B cell (primary cell): ENCODE measurements at regions not wholly inside any gene's neighbourhood (a gene's known extent, or its start where the extent isn't known, plus 50 kb on each side); places are given as distances from the start of the nearest gene placed in this dataset.

Source experiments
- ATAC-seq: fragments of 200-7000 bp; cut with Tn5 transposase; one replicate; pipeline ENCODE4 v1.10.0; 2021; ENCODE audit warnings: low read depth, mild to moderate bottlenecking, moderate number of reproducible peaks, moderate library complexity
- CTCF ChIA-PET: fragments of 350-600 bp; sonication (Branson Sonifier 250); formaldehyde crosslinking; loops from one replicate; lab custom pipeline; 2021; ENCODE audit warnings: antibody characterized with exemption, inconsistent platforms; lab: Charles Lee
- POLR2A ChIA-PET: fragments of 350-600 bp; sonication (Branson Sonifier 250); formaldehyde crosslinking; loops from one replicate; lab custom pipeline; 2021; ENCODE audit warnings: antibody characterized with exemption; lab: Charles Lee
- DNase-seq: peaks from one replicate; pipeline ENCODE4 v3.0.0; 2013
- H2AFZ ChIP-seq: 2 replicates; pipeline ENCODE4 v1.6.1; 2012; ENCODE audit warnings: mild to moderate bottlenecking, low read depth, low read length; ENCODE audit not compliant: insufficient read depth, poor library complexity, severe bottlenecking
- H3K27ac ChIP-seq, 2 donors: 1 replicate in 1 of 2; 2 replicates in 1 of 2; pipeline ENCODE4 v1.5.1; 2012 to 2013; ENCODE audit warnings: low read length in 2 of 2, mild to moderate bottlenecking in 2 of 2, moderate library complexity in 1 of 2
- H3K27me3 ChIP-seq, 4 experiments: fragments of 200-600 bp in 1 of 4; sonication (generic) in 1 of 4; replicated peaks in 1 of 4; 1 replicate in 2 of 4; 2 replicates in 2 of 4; pipeline versions ENCODE4 v1.6.1 to v1.7.0; 2013 to 2016; ENCODE audit warnings: low read length in 3 of 4, mild to moderate bottlenecking in 2 of 4, mixed read lengths in 1 of 4, moderate library complexity in 1 of 4; ENCODE audit not compliant: insufficient read depth in 4 of 4, control insufficient read depth in 3 of 4; ENCODE audit errors: control extremely low read depth in 1 of 4
- H3K36me3 ChIP-seq, 2 experiments: replicated peaks in 1 of 2; 1 replicate in 1 of 2; 2 replicates in 1 of 2; pipeline versions ENCODE4 v1.6.1 to v1.7.1; 2013; ENCODE audit warnings: low read length in 1 of 2; ENCODE audit not compliant: insufficient read depth in 2 of 2, control insufficient read depth in 1 of 2; ENCODE audit errors: control extremely low read depth in 1 of 2, extremely low read depth in 1 of 2
- H3K4me1 ChIP-seq, 2 donors: fragments of 200-600 bp in 1 of 2; sonication (generic) in 1 of 2; 1 replicate in 1 of 2; 2 replicates in 1 of 2; pipeline versions ENCODE4 v1.5.1 to v1.6.1; 2013 to 2017; ENCODE audit warnings: low read length in 2 of 2; ENCODE audit not compliant: control insufficient read depth in 2 of 2, insufficient read depth in 2 of 2
- H3K4me2 ChIP-seq: replicated peaks from 2 replicates; pipeline ENCODE3; 2012; ENCODE audit warnings: mild to moderate bottlenecking, low read depth, low read length; ENCODE audit not compliant: poor library complexity, severe bottlenecking
- H3K4me3 ChIP-seq, 5 experiments: fragments of 200-600 bp in 1 of 5; sonication (generic) in 1 of 5; 1 replicate in 3 of 5; 2 replicates in 2 of 5; pipeline versions ENCODE4 v1.5.1 to v1.7.0; 2011 to 2016; ENCODE audit warnings: low read length in 4 of 5, mild to moderate bottlenecking in 4 of 5, low read depth in 2 of 5, control low read depth in 1 of 5, moderate library complexity in 1 of 5; ENCODE audit not compliant: insufficient read depth in 1 of 5; ENCODE audit errors: control extremely low read depth in 1 of 5, extremely low read depth in 1 of 5
- H3K79me2 ChIP-seq: fragments of 200-600 bp; sonication (generic); one replicate; pipeline ENCODE4 v1.6.0; 2016; ENCODE audit warnings: low read length; ENCODE audit not compliant: control insufficient read depth, insufficient read depth
- H3K9ac ChIP-seq: fragments of 200-600 bp; sonication (generic); 2 replicates; pipeline ENCODE4 v1.6.1; 2017; ENCODE audit warnings: mild to moderate bottlenecking, low read length, moderate library complexity
- H3K9me3 ChIP-seq, 3 donors: one replicate each; pipeline versions ENCODE4 v1.6.1 to v1.7.1; 2013; ENCODE audit warnings: low read length in 2 of 3; ENCODE audit not compliant: control insufficient read depth in 2 of 3, insufficient read depth in 1 of 3; ENCODE audit errors: control extremely low read depth in 1 of 3
- H4K20me1 ChIP-seq: 2 replicates; pipeline ENCODE4 v1.6.0; 2012; ENCODE audit warnings: mild to moderate bottlenecking, low read length; ENCODE audit not compliant: insufficient read depth, control insufficient read depth, poor library complexity, severe bottlenecking
- H3K27ac Mint-ChIP-seq: one replicate; pipeline ENCODE4 v1.8.0; 2021; ENCODE audit warnings: mixed read lengths
- H3K27me3 Mint-ChIP-seq: one replicate; pipeline ENCODE4 v1.8.0; 2021; ENCODE audit warnings: mixed read lengths
- H3K4me1 Mint-ChIP-seq: one replicate; pipeline ENCODE4 v1.8.0; 2021; ENCODE audit warnings: mixed read lengths
- H3K4me3 Mint-ChIP-seq: one replicate; pipeline ENCODE4 v1.8.0; 2021; ENCODE audit warnings: mixed read lengths
- H3K9me3 Mint-ChIP-seq: one replicate; pipeline ENCODE4 v1.8.0; 2022; ENCODE audit warnings: mixed read lengths; ENCODE audit not compliant: insufficient read depth
- EZH2 ChIP-seq: IDR thresholded peaks from 2 replicates; pipeline ENCODE4 v1.6.1; 2012; ENCODE audit warnings: borderline replicate concordance, low read depth, mild to moderate bottlenecking, moderate library complexity, low read length; ENCODE audit not compliant: insufficient read depth, poor library complexity, severe bottlenecking
- WGBS: methylation state at CpG from one replicate; pipeline ENCODE4 v1.1.5; 2013; ENCODE audit warnings: missing lambda C conversion rate; ENCODE audit not compliant: insufficient coverage; 5-methylcytosine and 5-hydroxymethylcytosine counted together
- intact Hi-C: fragments of 100-400 bp; cut with micrococcal nuclease; formaldehyde crosslinking; loops from one replicate; pipeline ENCODE4 v1.10.0; 2022
- TF ChIP-seq, protein P1 (sequence below): fragments of 200-600 bp; IDR thresholded peaks from one replicate; pipeline ENCODE4 v1.8.0; 2022; ENCODE audit warnings: antibody characterized with exemption, mild to moderate bottlenecking

DNA sequence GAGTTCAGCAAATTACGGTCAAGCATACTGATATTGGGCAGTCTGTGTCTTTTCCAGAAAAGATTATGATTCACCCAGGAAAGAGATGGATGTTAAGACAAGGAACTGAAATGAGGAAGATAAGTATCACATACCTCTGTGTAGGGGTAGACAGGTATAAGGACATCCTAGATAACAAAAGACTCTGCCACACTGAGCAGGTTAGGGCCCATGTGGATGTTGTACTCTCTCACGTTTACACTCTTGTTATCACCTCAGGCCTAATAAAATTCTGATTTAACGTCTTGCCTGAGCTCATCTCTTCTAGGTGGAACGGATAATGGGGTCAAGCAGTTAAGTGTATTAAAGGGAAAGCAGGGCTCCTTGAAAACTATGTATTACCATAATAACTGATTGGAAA lies 2480.8 kb downstream of the PCDH9 start:
- Histone ChIP-seq H3K9ac (no peak overlapping the region), H3K27ac (no peak overlapping the region), H3K36me3 (no peaks in the 10 kb centered on the region), H2AFZ (no peak overlapping the region), H3K9me3 (no peaks in the 10 kb centered on the region), H3K79me2 (no peaks in the 10 kb centered on the region), H3K4me2 (no peak overlapping the region), H4K20me1 (no peaks in the 10 kb centered on the region), H3K4me1 (no peaks in the 10 kb centered on the region), H3K27me3 (no peaks in the 10 kb centered on the region), H3K4me3 (no peak overlapping the region)
- ChIA-PET POLR2A (no interaction called here), CTCF (no interaction called here)
- DNase-seq (no peak), ATAC-seq (no peak)
- TF ChIP-seq EZH2 = no peak
- TF ChIP-seq, protein P1, sequence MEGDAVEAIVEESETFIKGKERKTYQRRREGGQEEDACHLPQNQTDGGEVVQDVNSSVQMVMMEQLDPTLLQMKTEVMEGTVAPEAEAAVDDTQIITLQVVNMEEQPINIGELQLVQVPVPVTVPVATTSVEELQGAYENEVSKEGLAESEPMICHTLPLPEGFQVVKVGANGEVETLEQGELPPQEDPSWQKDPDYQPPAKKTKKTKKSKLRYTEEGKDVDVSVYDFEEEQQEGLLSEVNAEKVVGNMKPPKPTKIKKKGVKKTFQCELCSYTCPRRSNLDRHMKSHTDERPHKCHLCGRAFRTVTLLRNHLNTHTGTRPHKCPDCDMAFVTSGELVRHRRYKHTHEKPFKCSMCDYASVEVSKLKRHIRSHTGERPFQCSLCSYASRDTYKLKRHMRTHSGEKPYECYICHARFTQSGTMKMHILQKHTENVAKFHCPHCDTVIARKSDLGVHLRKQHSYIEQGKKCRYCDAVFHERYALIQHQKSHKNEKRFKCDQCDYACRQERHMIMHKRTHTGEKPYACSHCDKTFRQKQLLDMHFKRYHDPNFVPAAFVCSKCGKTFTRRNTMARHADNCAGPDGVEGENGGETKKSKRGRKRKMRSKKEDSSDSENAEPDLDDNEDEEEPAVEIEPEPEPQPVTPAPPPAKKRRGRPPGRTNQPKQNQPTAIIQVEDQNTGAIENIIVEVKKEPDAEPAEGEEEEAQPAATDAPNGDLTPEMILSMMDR = no peak
- H3K4me3 Mint-ChIP-seq = no peak overlapping the region
- intact Hi-C loops = no loop called here
- H3K9me3 Mint-ChIP-seq = no peaks in the 10 kb centered on the region
- H3K27me3 Mint-ChIP-seq = no peaks in the 10 kb centered on the region
- no CpG with 5 or more reads among the region's 4 CpGs for WGBS
- H3K27ac Mint-ChIP-seq = no peak overlapping the region
- H3K4me1 Mint-ChIP-seq = no peaks in the 10 kb centered on the region

DNA sequence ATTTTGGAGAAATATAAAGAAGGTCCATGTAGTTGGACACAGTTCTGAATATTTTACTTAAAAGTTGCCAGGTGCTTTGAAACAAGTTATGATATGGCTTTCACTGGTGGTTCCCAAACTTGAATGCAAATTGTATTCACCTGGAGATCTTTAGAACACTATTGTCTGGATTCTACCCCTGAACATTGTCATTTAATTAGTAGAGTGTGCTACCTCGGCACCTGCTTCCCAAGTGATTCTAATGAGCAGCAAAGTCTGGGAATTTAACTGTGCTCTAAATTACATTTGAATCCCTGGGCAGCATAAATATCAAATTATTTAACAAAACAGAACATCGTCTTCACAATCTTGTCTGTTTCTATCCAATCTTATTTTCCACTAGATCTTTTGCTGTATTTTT lies 2483.3 kb downstream of the PCDH9 start:
- no peak overlapping the region for H3K4me2 ChIP-seq
- no peaks in the 10 kb centered on the region for H3K27me3 ChIP-seq
- TF ChIP-seq EZH2 = no peak
- TF ChIP-seq, protein P1 = no peak
- intact Hi-C loops = no loop called here
- no peak overlapping the region for H3K9ac ChIP-seq
- no peaks in the 10 kb centered on the region for H3K79me2 ChIP-seq
- Mint-ChIP-seq H3K4me3 (no peak overlapping the region), H3K4me1 (no peaks in the 10 kb centered on the region), H3K27me3 (no peaks in the 10 kb centered on the region), H3K27ac (no peak overlapping the region), H3K9me3 (no peaks in the 10 kb centered on the region)
- no peak for DNase-seq
- no peaks in the 10 kb centered on the region for H3K36me3 ChIP-seq
- WGBS = 100% methylated on average over 1 of the region's 2 CpGs
- H3K4me1 ChIP-seq = no peaks in the 10 kb centered on the region
- CTCF ChIA-PET = no interaction called here
- H2AFZ ChIP-seq = no peak overlapping the region
- no peak overlapping the region for H3K4me3 ChIP-seq
- no peak for ATAC-seq
- no peaks in the 10 kb centered on the region for H3K9me3 ChIP-seq
- POLR2A ChIA-PET = no interaction called here
- H3K27ac ChIP-seq = no peak overlapping the region
- H4K20me1 ChIP-seq = no peaks in the 10 kb centered on the region
